Neural crest cell (in vitro differentiated cells): ENCODE measurements at regions not wholly inside any gene's neighbourhood (a gene's known extent, or its start where the extent isn't known, plus 50 kb on each side); places are given as distances from the start of the nearest gene placed in this dataset.

Experiments
- DNase-seq: peaks from one replicate; pipeline ENCODE4 v3.0.0; 2021; ENCODE audit warnings: low read depth, mixed read lengths, low spot score
- H3K27ac Mint-ChIP-seq: one replicate; pipeline ENCODE4 v1.8.0; 2021; ENCODE audit warnings: mild to moderate bottlenecking, mixed read lengths; ENCODE audit not compliant: unreplicated experiment
- H3K27me3 Mint-ChIP-seq: 2 replicates; pipeline ENCODE4 v1.8.0; 2021; ENCODE audit warnings: low read depth, mild to moderate bottlenecking, mixed read lengths
- H3K36me3 Mint-ChIP-seq: 2 replicates; pipeline ENCODE4 v1.8.0; 2021; ENCODE audit warnings: low read depth, mild to moderate bottlenecking, mixed read lengths
- H3K4me1 Mint-ChIP-seq: 2 replicates; pipeline ENCODE4 v1.8.0; 2021; ENCODE audit warnings: mixed read lengths
- H3K4me3 Mint-ChIP-seq: one replicate; pipeline ENCODE4 v1.8.0; 2021; ENCODE audit warnings: mild to moderate bottlenecking, mixed read lengths
- H3K9me3 Mint-ChIP-seq: 2 replicates; pipeline ENCODE4 v1.8.0; 2021; ENCODE audit warnings: mixed read lengths
- TF ChIP-seq, protein P1 (sequence below): fragments of 200-600 bp; sonication (generic); conservative IDR thresholded peaks from 2 replicates; pipeline ENCODE4 v1.5.0; 2021; ENCODE audit warnings: antibody characterized with exemption, mild to moderate bottlenecking

- Mint-ChIP-seq H3K36me3 (peaks cover 15% of the 10 kb centered on the region), H3K4me3 (no peak overlapping the region), H3K27ac (no peak overlapping the region), H3K9me3 (no peaks in the 10 kb centered on the region), H3K27me3 (no peaks in the 10 kb centered on the region), H3K4me1 (peaks cover 17% of the 10 kb centered on the region)
- no peak for DNase-seq
- TF ChIP-seq, protein P1, sequence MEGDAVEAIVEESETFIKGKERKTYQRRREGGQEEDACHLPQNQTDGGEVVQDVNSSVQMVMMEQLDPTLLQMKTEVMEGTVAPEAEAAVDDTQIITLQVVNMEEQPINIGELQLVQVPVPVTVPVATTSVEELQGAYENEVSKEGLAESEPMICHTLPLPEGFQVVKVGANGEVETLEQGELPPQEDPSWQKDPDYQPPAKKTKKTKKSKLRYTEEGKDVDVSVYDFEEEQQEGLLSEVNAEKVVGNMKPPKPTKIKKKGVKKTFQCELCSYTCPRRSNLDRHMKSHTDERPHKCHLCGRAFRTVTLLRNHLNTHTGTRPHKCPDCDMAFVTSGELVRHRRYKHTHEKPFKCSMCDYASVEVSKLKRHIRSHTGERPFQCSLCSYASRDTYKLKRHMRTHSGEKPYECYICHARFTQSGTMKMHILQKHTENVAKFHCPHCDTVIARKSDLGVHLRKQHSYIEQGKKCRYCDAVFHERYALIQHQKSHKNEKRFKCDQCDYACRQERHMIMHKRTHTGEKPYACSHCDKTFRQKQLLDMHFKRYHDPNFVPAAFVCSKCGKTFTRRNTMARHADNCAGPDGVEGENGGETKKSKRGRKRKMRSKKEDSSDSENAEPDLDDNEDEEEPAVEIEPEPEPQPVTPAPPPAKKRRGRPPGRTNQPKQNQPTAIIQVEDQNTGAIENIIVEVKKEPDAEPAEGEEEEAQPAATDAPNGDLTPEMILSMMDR, result no peak
Measured at GRCh38 chr18:23355206-23355605, 97.9 kb upstream of the RIOK3 start.

DNA sequence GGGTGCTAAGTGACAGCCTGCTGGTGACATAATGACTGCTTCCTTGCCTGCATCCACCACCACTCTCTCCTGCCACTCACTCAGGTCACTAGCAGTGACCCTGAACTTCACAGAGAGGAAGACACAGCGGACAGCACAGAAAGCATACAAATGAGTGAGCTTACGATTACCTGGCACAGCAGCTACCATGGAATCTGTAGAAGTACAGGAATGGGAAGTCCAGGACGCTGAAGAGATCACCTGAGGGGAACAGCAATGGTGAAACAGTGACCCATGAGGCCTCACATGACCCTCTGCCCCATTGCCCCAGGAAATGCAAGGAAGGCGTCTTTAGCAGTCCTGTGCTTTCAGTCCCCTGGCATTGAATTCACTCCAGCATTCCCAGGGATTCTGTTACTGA, 96.7 kb upstream of the RIOK3 start:
- peaks cover 17% of the 10 kb centered on the region for H3K4me1 Mint-ChIP-seq
- H3K9me3 Mint-ChIP-seq, result no peaks in the 10 kb centered on the region
- TF ChIP-seq, protein P1, result no peak
- H3K36me3 Mint-ChIP-seq, result peaks cover 14% of the 10 kb centered on the region
- H3K4me3 Mint-ChIP-seq, result no peak overlapping the region
- no peak overlapping the region for H3K27ac Mint-ChIP-seq
- no peaks in the 10 kb centered on the region for H3K27me3 Mint-ChIP-seq
- DNase-seq, result no peak

DNA sequence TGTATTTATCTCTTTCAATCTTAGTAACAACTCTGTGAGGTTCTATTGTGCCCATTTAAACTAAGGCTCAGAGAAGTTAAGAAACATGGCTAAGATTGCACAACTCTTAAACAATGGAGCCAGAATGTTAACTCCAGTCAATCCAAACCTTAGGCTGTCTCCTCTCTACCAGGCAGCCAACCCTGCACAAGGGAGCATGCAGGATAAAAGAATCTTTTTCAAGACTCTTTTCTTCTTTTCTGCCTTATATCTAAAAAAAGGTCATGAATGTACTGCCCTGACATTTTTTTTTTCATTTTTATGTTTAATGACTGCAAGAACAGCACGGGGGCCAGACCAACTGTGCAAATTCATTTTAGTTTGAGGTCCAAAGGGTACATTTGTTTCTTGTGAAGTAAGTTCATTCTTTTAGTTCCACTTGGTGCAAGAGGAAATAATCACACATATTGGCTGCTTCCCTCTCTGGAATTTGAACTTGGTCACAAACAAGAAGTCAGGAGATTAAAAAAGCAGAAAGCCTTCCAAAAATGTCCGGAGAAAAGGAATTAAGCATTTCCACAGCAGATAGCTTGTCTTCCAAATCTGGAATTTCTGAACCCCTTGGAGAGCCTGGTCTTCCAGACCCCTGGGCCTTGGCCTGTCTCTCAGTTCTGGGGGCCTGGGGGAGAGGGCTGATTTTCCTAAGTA, 96.0 kb upstream of the RIOK3 start:
- TF ChIP-seq, protein P1, result no peak
- Mint-ChIP-seq H3K4me3 (no peak overlapping the region), H3K4me1 (peaks cover 17% of the 10 kb centered on the region), H3K27ac (peak overlapping the region; percentile 57), H3K36me3 (peaks cover 11% of the 10 kb centered on the region), H3K27me3 (no peaks in the 10 kb centered on the region), H3K9me3 (no peaks in the 10 kb centered on the region)
- DNase-seq, result no peak

DNA sequence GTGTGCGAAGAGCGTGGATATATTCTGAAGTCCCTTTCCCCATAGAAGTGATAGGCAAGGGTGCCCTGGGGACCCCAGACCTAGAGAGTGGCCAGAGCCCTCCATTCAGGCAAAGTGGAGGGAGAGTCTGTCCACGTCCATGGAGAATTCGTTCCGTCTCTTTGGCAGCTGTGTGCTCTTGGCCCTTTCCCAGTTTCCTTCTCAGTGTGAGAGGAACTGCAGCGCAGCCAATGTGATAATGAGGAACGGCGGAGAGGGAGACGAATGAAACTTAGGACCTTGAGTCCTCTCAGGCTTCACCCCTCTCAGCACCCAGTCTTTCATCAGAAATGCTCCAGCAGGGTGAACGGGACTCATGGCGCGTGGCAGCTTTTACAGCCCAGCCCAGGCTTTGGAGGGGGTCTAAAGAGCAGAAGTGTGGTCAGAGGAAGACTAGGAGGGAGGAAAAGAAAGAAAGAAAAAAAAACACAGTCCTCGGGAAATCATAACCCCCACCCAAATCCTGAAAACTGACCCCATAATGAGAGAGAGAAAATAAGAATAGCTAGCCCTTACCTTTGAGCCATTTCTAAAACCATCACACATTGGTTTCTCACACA, 95.0 kb upstream of the RIOK3 start:
- Mint-ChIP-seq H3K36me3 (peaks cover 11% of the 10 kb centered on the region), H3K9me3 (no peaks in the 10 kb centered on the region), H3K27me3 (no peaks in the 10 kb centered on the region), H3K27ac (peak overlapping the region; percentile 35), H3K4me1 (peaks cover 17% of the 10 kb centered on the region), H3K4me3 (no peak overlapping the region)
- TF ChIP-seq, protein P1, result no peak
- no peak for DNase-seq

DNA sequence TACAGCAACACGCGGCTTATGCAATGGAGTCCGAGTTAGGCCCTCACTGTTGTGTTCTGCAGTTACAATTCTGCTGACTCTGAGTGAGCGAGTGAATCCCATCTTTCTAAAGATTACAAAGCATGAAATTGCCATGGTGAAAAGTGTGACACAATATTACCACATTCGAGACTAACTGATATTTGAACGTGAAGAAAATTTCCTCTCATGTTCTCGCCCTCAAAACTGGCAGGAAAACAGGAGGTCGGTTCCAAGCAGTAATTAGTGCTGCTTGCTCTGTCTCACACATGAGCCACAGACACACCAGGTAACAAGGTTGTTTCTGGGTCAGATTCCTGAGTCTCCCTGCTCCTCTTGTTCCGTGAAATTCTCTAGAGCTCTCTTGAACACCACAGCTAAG, 93.7 kb upstream of the RIOK3 start:
- Mint-ChIP-seq H3K27me3 (no peaks in the 10 kb centered on the region), H3K27ac (no peak overlapping the region), H3K36me3 (peaks cover 11% of the 10 kb centered on the region), H3K4me1 (peaks cover 17% of the 10 kb centered on the region), H3K9me3 (no peaks in the 10 kb centered on the region), H3K4me3 (no peak overlapping the region)
- TF ChIP-seq, protein P1, result no peak
- DNase-seq, result no peak
